ENCODE measurements at regions not wholly inside any gene's neighbourhood (a gene's known extent, or its start where the extent isn't known, plus 50 kb on each side); places are given as distances from the start of the nearest gene placed in this dataset.
"Not testable (repeated sequence)": the region's sequence is repeated elsewhere in the genome, so short reads cannot be mapped to it uniquely, and the experiment has no call there.

DNA sequence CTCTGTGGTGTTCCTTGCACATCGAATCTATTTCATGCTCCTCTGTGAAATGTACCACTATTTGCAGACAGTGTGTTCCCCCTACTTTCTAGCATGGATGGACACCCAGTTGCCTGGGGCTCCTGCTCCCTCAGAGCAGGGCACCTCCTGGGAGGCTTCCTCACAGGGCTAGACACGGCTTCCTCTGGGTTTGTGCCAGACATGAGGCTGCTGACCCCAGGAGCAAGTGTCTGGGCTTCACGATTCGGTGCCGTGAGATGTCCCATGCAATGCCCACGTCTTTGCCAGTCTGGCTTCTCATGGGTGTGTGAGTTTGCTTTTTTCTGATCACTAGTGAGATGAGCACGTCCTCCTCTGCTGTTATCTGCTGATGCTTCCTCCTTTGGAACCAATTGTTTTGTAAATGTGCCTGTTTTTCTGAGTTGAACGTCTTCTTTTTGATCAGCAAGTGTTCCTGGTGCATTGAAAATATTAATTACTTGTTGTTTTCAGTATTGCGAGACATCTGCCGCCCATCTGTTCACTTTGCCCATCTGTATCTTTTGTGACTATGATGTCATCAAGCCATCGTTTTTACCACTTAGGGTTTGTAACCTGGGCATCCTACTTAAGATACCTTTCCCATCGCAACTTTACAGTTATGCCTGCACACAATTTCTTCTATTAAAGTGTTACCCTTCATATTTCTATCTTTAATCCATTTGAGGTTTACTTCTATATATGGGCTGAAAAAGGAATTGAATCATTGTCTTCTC, 92.0 kb downstream of the TTLL2 start:
- Histone ChIP-seq H3K4me2 (ENCODE audit: insufficient read depth, low read length) (no peak overlapping the region), H3K79me2 (ENCODE audit: insufficient read depth, low read length) (no peaks in the 10 kb centered on the region), H4K20me1 (ENCODE audit: insufficient read depth, low read length) (no peaks in the 10 kb centered on the region), H3K27ac (ENCODE audit: low read length) (no peak overlapping the region), H3K4me3 (ENCODE audit: low read depth in 1 of 2, low read length in 2 of 2) (no peak overlapping the region), H3K9me3 (ENCODE audit: insufficient read depth, low read length, severe bottlenecking) (no peaks in the 10 kb centered on the region), H3K9ac (ENCODE audit: low read depth, low read length) (no peak overlapping the region), H3K4me1 (ENCODE audit: insufficient read depth, low read length) (no peaks in the 10 kb centered on the region), H2AFZ (ENCODE audit: low read depth, low read length) (no peak overlapping the region), H3K36me3 (ENCODE audit: insufficient read depth, low read length) (no peaks in the 10 kb centered on the region), H3K27me3 (ENCODE audit: insufficient read depth, low read length, poor library complexity) (no peaks in the 10 kb centered on the region)
- TF ChIP-seq EZH2 (IDR thresholded peaks at IDR 0.05; ENCODE audit: borderline replicate concordance, low read depth, low read length, severe bottlenecking) = no peak
- TF ChIP-seq, protein P1, sequence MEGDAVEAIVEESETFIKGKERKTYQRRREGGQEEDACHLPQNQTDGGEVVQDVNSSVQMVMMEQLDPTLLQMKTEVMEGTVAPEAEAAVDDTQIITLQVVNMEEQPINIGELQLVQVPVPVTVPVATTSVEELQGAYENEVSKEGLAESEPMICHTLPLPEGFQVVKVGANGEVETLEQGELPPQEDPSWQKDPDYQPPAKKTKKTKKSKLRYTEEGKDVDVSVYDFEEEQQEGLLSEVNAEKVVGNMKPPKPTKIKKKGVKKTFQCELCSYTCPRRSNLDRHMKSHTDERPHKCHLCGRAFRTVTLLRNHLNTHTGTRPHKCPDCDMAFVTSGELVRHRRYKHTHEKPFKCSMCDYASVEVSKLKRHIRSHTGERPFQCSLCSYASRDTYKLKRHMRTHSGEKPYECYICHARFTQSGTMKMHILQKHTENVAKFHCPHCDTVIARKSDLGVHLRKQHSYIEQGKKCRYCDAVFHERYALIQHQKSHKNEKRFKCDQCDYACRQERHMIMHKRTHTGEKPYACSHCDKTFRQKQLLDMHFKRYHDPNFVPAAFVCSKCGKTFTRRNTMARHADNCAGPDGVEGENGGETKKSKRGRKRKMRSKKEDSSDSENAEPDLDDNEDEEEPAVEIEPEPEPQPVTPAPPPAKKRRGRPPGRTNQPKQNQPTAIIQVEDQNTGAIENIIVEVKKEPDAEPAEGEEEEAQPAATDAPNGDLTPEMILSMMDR (IDR thresholded peaks at IDR 0.05; ENCODE audit: borderline replicate concordance, extremely low read depth, low read length, poor library complexity, severe bottlenecking) = no peak
- DNase-seq = no peak
- ATAC-seq (ENCODE audit: insufficient read depth, low read depth) = no peak

DNA sequence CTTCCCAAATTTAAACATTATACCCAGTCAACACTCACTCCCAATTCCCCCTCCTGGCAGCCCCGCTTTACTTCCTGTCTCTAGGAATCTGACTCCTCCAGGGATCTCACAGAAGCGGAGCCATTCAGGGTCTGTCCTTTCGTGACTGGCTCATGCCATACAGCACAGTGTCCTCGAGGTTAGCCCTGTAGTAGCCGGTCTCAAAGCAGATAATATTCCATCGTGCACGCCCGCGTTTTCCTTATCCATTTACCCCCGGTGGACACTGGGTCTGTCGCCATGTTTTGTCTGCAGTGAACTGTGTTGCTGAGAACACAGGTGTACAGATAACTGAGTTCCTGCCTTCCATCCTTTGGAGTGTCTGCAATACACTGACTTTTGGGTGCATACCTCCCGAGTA, 95.3 kb downstream of the TTLL2 start:
- H4K20me1 ChIP-seq (ENCODE audit: insufficient read depth, low read length) = no peaks in the 10 kb centered on the region
- no peaks in the 10 kb centered on the region for H3K27me3 ChIP-seq (ENCODE audit: insufficient read depth, low read length, poor library complexity)
- no peaks in the 10 kb centered on the region for H3K9me3 ChIP-seq (ENCODE audit: insufficient read depth, low read length, severe bottlenecking)
- H3K9ac ChIP-seq (ENCODE audit: low read depth, low read length) = no peak overlapping the region
- no peaks in the 10 kb centered on the region for H3K79me2 ChIP-seq (ENCODE audit: insufficient read depth, low read length)
- H3K27ac ChIP-seq (ENCODE audit: low read length) = no peak overlapping the region
- H3K4me3 ChIP-seq (ENCODE audit: low read depth in 1 of 2, low read length in 2 of 2) = no peak overlapping the region
- TF ChIP-seq, protein P1 (IDR thresholded peaks at IDR 0.05; ENCODE audit: borderline replicate concordance, extremely low read depth, low read length, poor library complexity, severe bottlenecking) = no peak
- no peak for TF ChIP-seq EZH2 (IDR thresholded peaks at IDR 0.05; ENCODE audit: borderline replicate concordance, low read depth, low read length, severe bottlenecking)
- no peak overlapping the region for H3K4me2 ChIP-seq (ENCODE audit: insufficient read depth, low read length)
- no peaks in the 10 kb centered on the region for H3K4me1 ChIP-seq (ENCODE audit: insufficient read depth, low read length)
- ATAC-seq (ENCODE audit: insufficient read depth, low read depth) (no peak), DNase-seq (no peak)
- no peak overlapping the region for H2AFZ ChIP-seq (ENCODE audit: low read depth, low read length)
- H3K36me3 ChIP-seq (ENCODE audit: insufficient read depth, low read length) = no peaks in the 10 kb centered on the region

DNA sequence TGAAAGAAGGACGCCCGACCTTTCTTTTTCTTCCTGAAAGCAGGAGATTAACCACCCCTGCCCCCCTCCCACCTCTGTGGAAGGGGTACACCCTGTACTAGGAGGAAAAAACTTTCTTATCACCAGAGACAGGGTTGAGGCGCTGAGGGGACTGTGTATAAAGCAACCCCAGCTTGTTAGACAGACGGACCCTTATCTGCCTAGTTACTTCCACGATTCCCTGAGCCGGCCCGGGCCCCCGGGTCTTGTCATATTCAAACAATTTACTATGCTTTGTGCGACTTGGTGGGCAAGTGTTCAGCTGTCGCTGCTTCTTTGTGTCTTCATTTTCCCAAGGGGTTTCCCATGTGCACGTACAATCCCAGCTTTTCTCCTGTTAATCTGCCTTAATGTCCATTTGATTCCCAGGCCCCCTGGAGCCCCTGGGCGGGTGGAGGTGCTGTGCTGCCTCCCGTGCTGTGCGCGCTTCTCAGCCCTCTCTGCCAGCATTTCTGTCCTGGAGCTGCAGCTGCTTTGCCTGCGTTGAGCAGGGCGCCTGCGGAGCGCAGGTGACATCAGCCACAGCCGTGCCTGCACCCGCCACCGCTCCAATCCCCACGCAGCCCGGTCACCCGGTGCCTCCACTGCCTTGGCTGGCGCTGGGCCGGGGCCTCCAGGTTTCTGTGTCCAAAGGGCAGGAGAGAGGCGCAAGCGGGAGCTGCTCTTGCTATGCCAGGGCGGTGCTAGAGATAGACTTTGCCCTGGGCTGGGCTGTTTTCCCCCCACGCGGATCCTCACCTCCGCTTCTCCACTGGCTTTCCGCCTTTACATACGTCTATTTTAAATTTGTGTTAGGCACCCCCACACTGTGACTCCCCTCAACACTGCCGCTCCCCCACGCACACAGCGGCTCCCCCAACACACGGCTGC, 96.2 kb downstream of the TTLL2 start:
- Histone ChIP-seq H3K9ac (ENCODE audit: low read depth, low read length) (no peak overlapping the region), H3K27ac (ENCODE audit: low read length) (no peak overlapping the region), H2AFZ (ENCODE audit: low read depth, low read length) (no peak overlapping the region), H4K20me1 (ENCODE audit: insufficient read depth, low read length) (no peaks in the 10 kb centered on the region), H3K4me3 (ENCODE audit: low read depth in 1 of 2, low read length in 2 of 2) (no peak overlapping the region), H3K4me2 (ENCODE audit: insufficient read depth, low read length) (no peak overlapping the region), H3K27me3 (ENCODE audit: insufficient read depth, low read length, poor library complexity) (no peaks in the 10 kb centered on the region), H3K4me1 (ENCODE audit: insufficient read depth, low read length) (no peaks in the 10 kb centered on the region), H3K79me2 (ENCODE audit: insufficient read depth, low read length) (no peaks in the 10 kb centered on the region), H3K9me3 (ENCODE audit: insufficient read depth, low read length, severe bottlenecking) (no peaks in the 10 kb centered on the region), H3K36me3 (ENCODE audit: insufficient read depth, low read length) (no peaks in the 10 kb centered on the region)
- ATAC-seq (ENCODE audit: insufficient read depth, low read depth) (no peak), DNase-seq (no peak)
- TF ChIP-seq EZH2 (IDR thresholded peaks at IDR 0.05; ENCODE audit: borderline replicate concordance, low read depth, low read length, severe bottlenecking) = no peak
- TF ChIP-seq, protein P1 (IDR thresholded peaks at IDR 0.05; ENCODE audit: borderline replicate concordance, extremely low read depth, low read length, poor library complexity, severe bottlenecking) = no peak

DNA sequence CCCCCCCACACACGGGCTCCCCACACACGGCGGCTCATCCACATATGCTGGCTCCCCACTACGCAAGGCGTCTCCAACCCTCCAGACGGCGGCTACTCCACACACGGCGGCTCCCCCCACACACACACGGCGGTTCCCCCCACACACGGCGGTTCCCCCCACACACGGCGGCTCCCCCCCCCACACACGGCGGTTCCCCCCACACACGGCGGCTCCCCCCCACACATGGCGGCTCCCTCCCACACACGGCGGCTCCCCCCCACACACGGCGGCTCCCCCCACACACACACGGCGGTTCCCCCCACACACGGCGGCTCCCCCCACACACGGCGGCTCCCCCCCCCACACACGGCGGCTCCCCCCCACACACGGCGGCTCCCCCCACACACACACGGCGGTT, 97.1 kb downstream of the TTLL2 start:
- H3K4me2 ChIP-seq (ENCODE audit: insufficient read depth, low read length); H4K20me1 ChIP-seq (ENCODE audit: insufficient read depth, low read length); H3K27me3 ChIP-seq (ENCODE audit: insufficient read depth, low read length, poor library complexity); ATAC-seq (ENCODE audit: insufficient read depth, low read depth); H3K9me3 ChIP-seq (ENCODE audit: insufficient read depth, low read length, severe bottlenecking); H3K36me3 ChIP-seq (ENCODE audit: insufficient read depth, low read length); H3K27ac ChIP-seq (ENCODE audit: low read length); DNase-seq; H2AFZ ChIP-seq (ENCODE audit: low read depth, low read length); H3K4me3 ChIP-seq (ENCODE audit: low read depth in 1 of 2, low read length in 2 of 2); H3K4me1 ChIP-seq (ENCODE audit: insufficient read depth, low read length); H3K79me2 ChIP-seq (ENCODE audit: insufficient read depth, low read length); H3K9ac ChIP-seq (ENCODE audit: low read depth, low read length): not testable (repeated sequence)
